Neural cell (in vitro differentiated cells): ENCODE measurements at regions not wholly inside any gene's neighbourhood (a gene's known extent, or its start where the extent isn't known, plus 50 kb on each side); places are given as distances from the start of the nearest gene placed in this dataset.

Experiments
- H2AFZ ChIP-seq: fragments of 200-600, 300-800 bp; sonication (generic), shearing (Covaris generic); 2 replicates; pipeline ENCODE4 v1.6.0; 2014; ENCODE audit warnings: low read depth, mild to moderate bottlenecking, antibody characterized with exemption, low read length, moderate library complexity
- H3F3A ChIP-seq: fragments of 200-600 bp; shearing (Covaris generic); 2 replicates; pipeline ENCODE4 v1.6.1; 2016; ENCODE audit warnings: mild to moderate bottlenecking, moderate library complexity, mixed read lengths, antibody characterized with exemption, low read length; ENCODE audit not compliant: insufficient read depth, poor library complexity, severe bottlenecking
- H3K27ac ChIP-seq: fragments of 200-600, 300-800 bp; sonication (generic), shearing (Covaris generic); 2 replicates; pipeline ENCODE4 v1.5.1; 2014; ENCODE audit warnings: mild to moderate bottlenecking, low read length, moderate library complexity
- H3K27me3 ChIP-seq: fragments of 300-800, 200-600 bp; sonication (generic), shearing (Covaris generic); 2 replicates; pipeline ENCODE4 v1.6.0; 2014; ENCODE audit warnings: mild to moderate bottlenecking, low read depth, low read length, moderate library complexity; ENCODE audit not compliant: insufficient read depth
- H3K36me3 ChIP-seq: fragments of 300-800, 200-600 bp; sonication (generic), shearing (Covaris generic); 2 replicates; pipeline ENCODE4 v1.5.1; 2014; ENCODE audit warnings: mild to moderate bottlenecking, antibody characterized with exemption, low read length, moderate library complexity; ENCODE audit not compliant: insufficient read depth
- H3K4me2 ChIP-seq: fragments of 300-800, 200-600 bp; sonication (generic), shearing (Covaris generic); 2 replicates; pipeline ENCODE4 v1.6.0; 2014; ENCODE audit warnings: mild to moderate bottlenecking, low read length
- H3K4me3 ChIP-seq: fragments of 300-800, 200-600 bp; sonication (generic), shearing (Covaris generic); 2 replicates; pipeline ENCODE4 v1.5.1; 2014; ENCODE audit warnings: mild to moderate bottlenecking, low read length, moderate library complexity
- H3K79me2 ChIP-seq: fragments of 200-600 bp; shearing (Covaris generic); replicated peaks from 2 replicates; pipeline ENCODE4 v1.6.0; 2014; ENCODE audit warnings: mild to moderate bottlenecking, low read length, moderate library complexity; ENCODE audit not compliant: insufficient read depth
- H3K9ac ChIP-seq: fragments of 300-800, 200-600 bp; sonication (generic), shearing (Covaris generic); 2 replicates; pipeline ENCODE4 v1.6.1; 2016; ENCODE audit warnings: mild to moderate bottlenecking, low read length, mixed read lengths
- H3K9me2 ChIP-seq: fragments of 200-600 bp; shearing (Covaris generic); 2 replicates; pipeline ENCODE4 v1.6.1; 2016; ENCODE audit warnings: mild to moderate bottlenecking, low read length, mixed read lengths; ENCODE audit not compliant: insufficient read depth
- H3K9me3 ChIP-seq: fragments of 200-600, 300-800 bp; sonication (generic), shearing (Covaris generic); 2 replicates; pipeline ENCODE4 v1.6.1; 2016; ENCODE audit warnings: mild to moderate bottlenecking, mixed run types, low read length, moderate library complexity, mixed read lengths
- H4K20me1 ChIP-seq: fragments of 200-600 bp; shearing (Covaris generic); 2 replicates; pipeline ENCODE4 v1.6.1; 2016; ENCODE audit warnings: mild to moderate bottlenecking, mixed run types; ENCODE audit not compliant: insufficient read depth
- EP300 ChIP-seq: fragments of 450-650 bp; conservative IDR thresholded peaks from 2 replicates; pipeline ENCODE4 v1.6.1; 2014; ENCODE audit warnings: antibody characterized with exemption, mild to moderate bottlenecking, moderate library complexity; ENCODE audit not compliant: poor library complexity, severe bottlenecking
- EZH2 ChIP-seq: fragments of 200-600, 300-800 bp; shearing (Covaris generic), sonication (generic); IDR thresholded peaks from 2 replicates; pipeline ENCODE4 v1.6.1; 2014; ENCODE audit warnings: antibody characterized with exemption, low read length, borderline replicate concordance, mild to moderate bottlenecking; ENCODE audit not compliant: insufficient read depth, poor library complexity, severe bottlenecking
- MXI1 ChIP-seq: fragments of 450-650 bp; conservative IDR thresholded peaks from 2 replicates; pipeline ENCODE4 v1.6.1; 2014; ENCODE audit warnings: antibody characterized with exemption, mild to moderate bottlenecking; ENCODE audit not compliant: poor library complexity, severe bottlenecking
- POLR2AphosphoS5 ChIP-seq: IDR thresholded peaks from 2 replicates; pipeline ENCODE4 v1.6.1; 2012
- RAD21 ChIP-seq: fragments of 450-650 bp; conservative IDR thresholded peaks from 2 replicates; pipeline ENCODE4 v1.6.1; 2014; ENCODE audit warnings: antibody characterized with exemption, mild to moderate bottlenecking, moderate library complexity
- SMC3 ChIP-seq: fragments of 450-650 bp; conservative IDR thresholded peaks from 2 replicates; pipeline ENCODE4 v1.6.1; 2014; ENCODE audit warnings: antibody characterized with exemption, mild to moderate bottlenecking, moderate library complexity; ENCODE audit not compliant: poor library complexity
- TAF1 ChIP-seq: IDR thresholded peaks from 2 replicates; pipeline ENCODE4 v1.6.1; 2012; ENCODE audit warnings: low read depth
- TF ChIP-seq, protein P1 (sequence below): fragments of 450-650 bp; IDR thresholded peaks from 2 replicates; pipeline ENCODE4 v1.5.1; 2014; ENCODE audit warnings: antibody characterized with exemption, mild to moderate bottlenecking, moderate library complexity; ENCODE audit not compliant: poor library complexity, severe bottlenecking
- TF ChIP-seq, protein P2 (sequence below): IDR thresholded peaks from 2 replicates; pipeline ENCODE4 v1.6.1; 2012; ENCODE audit warnings: borderline replicate concordance

DNA sequence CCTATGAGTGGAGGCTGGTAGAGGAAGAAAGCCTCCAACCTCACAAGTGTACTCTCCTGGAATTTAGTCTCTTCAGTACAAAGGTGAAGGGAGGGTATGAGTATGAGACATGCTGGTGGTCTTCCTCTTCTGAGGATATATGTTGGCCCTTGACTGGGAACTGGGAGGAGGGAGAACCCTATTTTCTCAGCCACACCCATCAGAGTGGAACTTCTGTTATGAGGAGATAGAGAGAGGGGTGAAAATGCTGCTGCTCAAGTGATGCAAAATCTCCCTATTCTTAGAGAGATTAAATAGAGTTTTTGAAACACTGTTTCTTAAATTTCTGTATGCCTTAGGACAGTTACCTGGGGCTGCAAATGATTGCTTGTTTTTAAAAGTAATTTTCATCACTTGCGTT, 203.4 kb upstream of the PRR16 start:
- H2AFZ ChIP-seq = no peak overlapping the region
- no peaks in the 10 kb centered on the region for H3K9me2 ChIP-seq
- no peak overlapping the region for H3K4me3 ChIP-seq
- TF ChIP-seq EP300 (no peak), EZH2 (no peak), RAD21 (no peak), POLR2AphosphoS5 (no peak), TAF1 (no peak), MXI1 (no peak), SMC3 (no peak)
- TF ChIP-seq, protein P1, sequence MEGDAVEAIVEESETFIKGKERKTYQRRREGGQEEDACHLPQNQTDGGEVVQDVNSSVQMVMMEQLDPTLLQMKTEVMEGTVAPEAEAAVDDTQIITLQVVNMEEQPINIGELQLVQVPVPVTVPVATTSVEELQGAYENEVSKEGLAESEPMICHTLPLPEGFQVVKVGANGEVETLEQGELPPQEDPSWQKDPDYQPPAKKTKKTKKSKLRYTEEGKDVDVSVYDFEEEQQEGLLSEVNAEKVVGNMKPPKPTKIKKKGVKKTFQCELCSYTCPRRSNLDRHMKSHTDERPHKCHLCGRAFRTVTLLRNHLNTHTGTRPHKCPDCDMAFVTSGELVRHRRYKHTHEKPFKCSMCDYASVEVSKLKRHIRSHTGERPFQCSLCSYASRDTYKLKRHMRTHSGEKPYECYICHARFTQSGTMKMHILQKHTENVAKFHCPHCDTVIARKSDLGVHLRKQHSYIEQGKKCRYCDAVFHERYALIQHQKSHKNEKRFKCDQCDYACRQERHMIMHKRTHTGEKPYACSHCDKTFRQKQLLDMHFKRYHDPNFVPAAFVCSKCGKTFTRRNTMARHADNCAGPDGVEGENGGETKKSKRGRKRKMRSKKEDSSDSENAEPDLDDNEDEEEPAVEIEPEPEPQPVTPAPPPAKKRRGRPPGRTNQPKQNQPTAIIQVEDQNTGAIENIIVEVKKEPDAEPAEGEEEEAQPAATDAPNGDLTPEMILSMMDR = no peak
- TF ChIP-seq, protein P2, sequence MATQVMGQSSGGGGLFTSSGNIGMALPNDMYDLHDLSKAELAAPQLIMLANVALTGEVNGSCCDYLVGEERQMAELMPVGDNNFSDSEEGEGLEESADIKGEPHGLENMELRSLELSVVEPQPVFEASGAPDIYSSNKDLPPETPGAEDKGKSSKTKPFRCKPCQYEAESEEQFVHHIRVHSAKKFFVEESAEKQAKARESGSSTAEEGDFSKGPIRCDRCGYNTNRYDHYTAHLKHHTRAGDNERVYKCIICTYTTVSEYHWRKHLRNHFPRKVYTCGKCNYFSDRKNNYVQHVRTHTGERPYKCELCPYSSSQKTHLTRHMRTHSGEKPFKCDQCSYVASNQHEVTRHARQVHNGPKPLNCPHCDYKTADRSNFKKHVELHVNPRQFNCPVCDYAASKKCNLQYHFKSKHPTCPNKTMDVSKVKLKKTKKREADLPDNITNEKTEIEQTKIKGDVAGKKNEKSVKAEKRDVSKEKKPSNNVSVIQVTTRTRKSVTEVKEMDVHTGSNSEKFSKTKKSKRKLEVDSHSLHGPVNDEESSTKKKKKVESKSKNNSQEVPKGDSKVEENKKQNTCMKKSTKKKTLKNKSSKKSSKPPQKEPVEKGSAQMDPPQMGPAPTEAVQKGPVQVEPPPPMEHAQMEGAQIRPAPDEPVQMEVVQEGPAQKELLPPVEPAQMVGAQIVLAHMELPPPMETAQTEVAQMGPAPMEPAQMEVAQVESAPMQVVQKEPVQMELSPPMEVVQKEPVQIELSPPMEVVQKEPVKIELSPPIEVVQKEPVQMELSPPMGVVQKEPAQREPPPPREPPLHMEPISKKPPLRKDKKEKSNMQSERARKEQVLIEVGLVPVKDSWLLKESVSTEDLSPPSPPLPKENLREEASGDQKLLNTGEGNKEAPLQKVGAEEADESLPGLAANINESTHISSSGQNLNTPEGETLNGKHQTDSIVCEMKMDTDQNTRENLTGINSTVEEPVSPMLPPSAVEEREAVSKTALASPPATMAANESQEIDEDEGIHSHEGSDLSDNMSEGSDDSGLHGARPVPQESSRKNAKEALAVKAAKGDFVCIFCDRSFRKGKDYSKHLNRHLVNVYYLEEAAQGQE = no peak
- no peaks in the 10 kb centered on the region for H3F3A ChIP-seq
- no peaks in the 10 kb centered on the region for H3K27me3 ChIP-seq
- no peaks in the 10 kb centered on the region for H4K20me1 ChIP-seq
- H3K9me3 ChIP-seq = no peaks in the 10 kb centered on the region
- no peaks in the 10 kb centered on the region for H3K79me2 ChIP-seq
- no peak overlapping the region for H3K27ac ChIP-seq
- no peak overlapping the region for H3K9ac ChIP-seq
- H3K36me3 ChIP-seq = no peaks in the 10 kb centered on the region
- no peak overlapping the region for H3K4me2 ChIP-seq

DNA sequence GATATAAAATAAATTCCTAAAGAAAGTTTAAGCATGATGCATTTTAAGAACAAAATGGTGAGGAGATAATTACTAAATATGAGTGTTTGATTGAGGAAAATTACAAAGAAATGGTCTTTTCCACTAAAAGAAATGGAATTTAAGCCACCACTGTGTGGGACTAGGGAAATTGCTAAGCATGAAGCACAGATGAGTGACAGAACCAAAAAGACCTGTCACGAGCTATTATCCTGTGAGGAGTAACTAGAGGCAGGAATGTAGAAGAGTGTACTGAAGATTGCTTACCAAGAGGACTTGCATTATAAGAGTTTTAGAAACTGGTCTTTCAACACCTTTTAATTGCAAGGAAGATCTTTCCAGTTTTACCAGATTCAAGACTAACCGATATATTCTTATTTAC, 193.6 kb upstream of the PRR16 start:
- Histone ChIP-seq H3K36me3 (no peaks in the 10 kb centered on the region), H2AFZ (no peak overlapping the region), H3K4me2 (no peak overlapping the region), H3K4me3 (no peak overlapping the region), H3K27me3 (no peaks in the 10 kb centered on the region), H3K27ac (no peak overlapping the region), H3K9ac (no peak overlapping the region), H3F3A (no peaks in the 10 kb centered on the region), H3K79me2 (no peaks in the 10 kb centered on the region), H3K9me3 (no peaks in the 10 kb centered on the region), H4K20me1 (no peaks in the 10 kb centered on the region), H3K9me2 (no peaks in the 10 kb centered on the region)
- TF ChIP-seq SMC3 (no peak), EP300 (peak; percentile 68), POLR2AphosphoS5 (peak; percentile 15)
- TF ChIP-seq, protein P2 = no peak
